Esophagus squamous epithelium (tissue), 4 donors: ENCODE measurements at regions not wholly inside any gene's neighbourhood (a gene's known extent, or its start where the extent isn't known, plus 50 kb on each side); places are given as distances from the start of the nearest gene placed in this dataset.

Experiments used
- CTCF ChIP-seq, 6 experiments: fragments of 450-650 bp in 4 of 6; fragments of 200-600 bp in 2 of 6; sonication (generic) in 2 of 6; IDR thresholded peaks; one replicate each; pipeline ENCODE4 v1.5.1; 2016 to 2019; ENCODE audit warnings: antibody characterized with exemption in 6 of 6, mild to moderate bottlenecking in 4 of 6, moderate library complexity in 4 of 6
- POLR2A ChIP-seq, 4 donors: fragments of 450-650 bp; IDR thresholded peaks; one replicate each; pipeline ENCODE4 v1.6.1; 2017; ENCODE audit warnings: antibody characterized with exemption in 4 of 4, mild to moderate bottlenecking in 4 of 4, moderate library complexity in 3 of 4

DNA sequence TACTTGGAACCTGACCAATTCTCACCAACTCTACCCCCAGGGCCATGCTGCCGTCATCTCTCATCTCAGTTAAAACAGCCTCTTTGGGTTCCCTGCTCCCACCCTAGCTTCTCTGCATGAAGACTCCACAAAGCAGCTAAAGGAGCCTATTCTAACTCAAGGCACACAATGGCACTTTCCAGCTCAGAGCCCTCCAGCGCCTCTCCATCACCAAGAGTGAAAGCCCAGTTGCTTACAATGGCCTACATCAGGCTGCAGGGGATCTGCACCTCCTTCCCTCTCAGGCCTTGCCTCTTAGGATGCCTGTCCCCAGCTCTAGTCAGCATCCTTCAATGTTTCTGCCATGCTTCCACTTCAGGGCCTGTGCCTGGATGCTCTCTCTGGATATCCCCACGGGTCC, 83.7 kb upstream of the GNAZ start:
- TF ChIP-seq CTCF (IDR thresholded peaks at IDR 0.05) (no peak), POLR2A (IDR thresholded peaks at IDR 0.05) (no peak)
